RPMI7951 (cell line): ENCODE measurements at regions not wholly inside any gene's neighbourhood (a gene's known extent, or its start where the extent isn't known, plus 50 kb on each side); places are given as distances from the start of the nearest gene placed in this dataset.
"Not testable (repeated sequence)": the region's sequence is repeated elsewhere in the genome, so short reads cannot be mapped to it uniquely, and the experiment has no call there.

Experiments used
- DNase-seq: peaks from one replicate; pipeline ENCODE4 v3.0.0-alpha.2; 2012; ENCODE audit warnings: low read depth

DNA sequence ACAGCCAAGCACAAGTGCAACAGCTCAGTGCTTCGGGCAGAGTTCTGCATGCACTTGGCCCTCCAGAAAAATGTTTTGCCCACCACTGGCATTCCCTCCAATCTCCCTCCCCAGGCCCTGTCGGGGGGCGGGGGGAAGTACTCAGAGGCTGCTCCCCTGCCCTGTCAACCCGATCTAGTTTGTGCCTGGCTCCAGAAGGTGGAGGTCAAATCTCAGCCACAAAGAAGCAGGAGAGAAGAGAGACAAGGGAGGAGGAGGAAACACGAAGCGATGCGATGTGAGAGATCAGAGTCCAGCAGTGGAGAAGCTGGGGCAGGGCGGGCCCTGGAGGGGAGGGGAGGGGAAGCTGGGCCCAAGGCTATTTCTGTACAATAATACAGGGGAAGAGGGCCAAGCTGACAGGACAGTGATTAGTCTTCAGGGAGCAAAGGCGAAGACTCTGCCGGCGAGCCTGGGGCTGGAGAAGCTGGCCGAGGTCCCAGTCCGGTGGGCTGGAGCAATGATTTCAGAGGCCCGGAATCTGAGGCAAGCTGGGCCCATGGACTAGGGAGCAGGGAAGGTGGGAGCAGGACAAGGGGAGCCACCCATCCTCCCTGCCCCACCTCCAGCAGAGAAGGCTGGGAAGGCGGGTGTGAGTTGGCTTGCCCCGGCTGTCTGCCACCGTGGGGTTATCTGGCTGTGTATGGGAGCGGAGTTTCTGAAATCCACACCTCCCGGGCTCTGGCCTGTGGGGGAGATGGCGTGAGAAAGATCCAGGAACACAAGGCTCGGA, 167.1 kb downstream of the EFNB1 start:
- peak; percentile 73 for DNase-seq

- DNase-seq, result no peak
These were observed 166.6 kb downstream of the EFNB1 start for GRCh38 chrX:68995386-68995779.

GRCh38 chrX:68994891-68995255, 166.1 kb downstream of the EFNB1 start:
- DNase-seq, result no peak

DNA sequence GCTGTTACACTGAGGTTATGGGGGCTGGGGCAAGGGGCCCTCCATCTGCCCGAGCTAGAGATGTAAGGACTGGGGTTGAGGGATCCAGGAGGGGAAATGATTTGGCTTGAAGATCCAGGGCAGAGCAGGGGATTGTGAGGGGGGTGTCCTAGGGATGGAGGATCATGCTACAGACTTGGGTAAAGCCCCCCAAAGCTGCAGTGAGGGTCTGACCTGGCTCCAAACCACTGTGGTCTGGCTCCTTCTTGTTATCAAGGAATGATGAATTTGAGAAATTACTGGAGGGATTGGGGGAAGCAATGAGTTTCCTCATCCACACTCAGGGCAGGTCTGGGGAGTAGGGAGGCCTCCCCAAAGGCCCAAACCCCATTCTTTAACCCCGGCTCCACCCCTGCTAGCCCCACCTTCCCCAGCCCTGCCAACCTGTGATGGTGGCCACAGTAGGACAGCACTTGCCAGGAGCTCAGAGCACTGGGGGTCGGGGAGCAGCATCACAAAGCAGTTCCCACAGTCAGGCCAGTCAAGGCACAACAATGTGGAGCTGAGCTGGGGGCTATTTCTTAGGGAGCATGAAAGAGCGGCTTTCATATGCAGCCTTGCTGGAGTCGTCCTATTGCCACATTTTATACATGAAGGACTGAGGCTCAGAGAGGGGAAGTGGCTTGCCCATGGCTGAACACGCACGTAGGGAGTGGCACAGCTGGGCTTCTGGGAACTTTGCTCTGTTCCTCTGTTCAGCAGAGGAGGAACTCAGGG, 165.5 kb downstream of the EFNB1 start:
- DNase-seq, result no peak

GRCh38 chrX:68992821-68993397, 164.1 kb downstream of the EFNB1 start:
- DNase-seq, result no peak

- DNase-seq, result no peak
These were observed 163.0 kb downstream of the EFNB1 start for GRCh38 chrX:68991691-68992345.

DNA sequence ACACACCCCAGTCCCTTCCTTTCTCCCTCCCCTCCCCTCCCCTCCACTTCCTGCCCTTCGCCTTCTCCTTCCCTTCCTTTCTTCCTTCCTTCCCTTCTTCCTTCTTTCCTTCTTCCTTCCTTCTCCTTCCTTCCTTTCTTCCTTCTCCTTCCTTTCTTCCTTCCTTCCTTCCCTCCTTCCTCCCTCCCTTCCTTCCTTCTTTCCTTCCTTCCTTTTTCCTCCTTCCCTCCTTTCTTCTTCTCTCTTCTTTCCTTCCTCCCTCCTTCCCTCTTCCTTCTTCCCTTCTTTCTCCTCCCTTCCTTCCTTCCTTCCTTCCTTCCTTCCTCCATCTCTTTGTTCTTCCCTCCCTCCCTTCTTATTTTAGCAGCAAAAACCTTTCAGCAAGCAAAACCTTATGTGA, 162.1 kb downstream of the EFNB1 start:
- no peak for DNase-seq

GRCh38 chrX:68989865-68990606, 161.2 kb downstream of the EFNB1 start:
- DNase-seq, result peak; percentile 94

DNA sequence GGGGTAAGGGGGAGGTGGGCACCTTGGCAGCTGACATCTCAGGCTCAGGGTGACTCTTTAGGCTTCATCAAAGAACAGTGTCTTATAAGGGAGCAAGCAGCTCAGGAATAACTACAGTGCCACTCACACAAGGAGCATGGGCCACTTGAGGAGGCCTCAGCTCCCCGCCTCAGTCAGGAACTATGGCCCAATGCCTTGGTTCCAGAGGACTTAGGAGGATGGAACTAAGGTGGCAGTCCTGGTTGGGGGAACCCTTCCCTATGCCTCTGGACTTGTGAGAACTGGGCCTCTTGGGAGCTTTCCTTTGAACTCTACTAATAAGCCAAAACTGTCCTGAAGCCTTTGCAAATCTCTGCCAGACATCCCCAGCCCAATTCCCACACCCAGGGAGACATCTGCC, 160.6 kb downstream of the EFNB1 start:
- no peak for DNase-seq

GRCh38 chrX:68988865-68989264, 160.0 kb downstream of the EFNB1 start:
- DNase-seq, result no peak

DNA sequence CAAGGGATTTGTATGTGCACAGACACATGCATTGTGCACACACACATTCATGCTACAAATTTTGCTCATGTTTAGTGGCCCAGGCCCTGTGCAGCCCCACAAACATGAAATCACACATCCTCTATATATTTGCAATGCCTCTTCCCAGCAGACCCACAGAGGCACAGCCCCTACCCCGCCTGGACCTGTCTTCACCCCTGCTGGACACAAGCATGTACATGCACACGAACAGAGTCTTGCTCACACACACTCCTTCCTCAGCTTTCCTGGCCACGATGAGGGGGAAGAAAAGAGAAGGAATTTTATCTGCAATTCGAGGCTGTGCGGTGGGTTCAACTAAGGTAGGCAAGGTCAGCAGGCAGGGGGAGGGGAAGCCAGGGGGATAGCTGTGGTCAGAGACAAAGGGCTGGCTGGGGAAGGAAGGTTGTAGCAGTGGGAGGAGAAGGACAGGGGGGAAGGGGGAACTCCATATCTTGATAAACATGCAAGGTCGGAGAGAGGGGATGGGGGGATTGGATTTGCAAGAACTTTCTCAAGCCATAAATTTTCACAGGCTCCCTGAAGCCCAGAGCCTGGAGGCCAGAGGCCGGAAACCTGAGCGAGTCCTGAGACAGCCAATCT, 156.4 kb downstream of the EFNB1 start:
- DNase-seq, result no peak

DNA sequence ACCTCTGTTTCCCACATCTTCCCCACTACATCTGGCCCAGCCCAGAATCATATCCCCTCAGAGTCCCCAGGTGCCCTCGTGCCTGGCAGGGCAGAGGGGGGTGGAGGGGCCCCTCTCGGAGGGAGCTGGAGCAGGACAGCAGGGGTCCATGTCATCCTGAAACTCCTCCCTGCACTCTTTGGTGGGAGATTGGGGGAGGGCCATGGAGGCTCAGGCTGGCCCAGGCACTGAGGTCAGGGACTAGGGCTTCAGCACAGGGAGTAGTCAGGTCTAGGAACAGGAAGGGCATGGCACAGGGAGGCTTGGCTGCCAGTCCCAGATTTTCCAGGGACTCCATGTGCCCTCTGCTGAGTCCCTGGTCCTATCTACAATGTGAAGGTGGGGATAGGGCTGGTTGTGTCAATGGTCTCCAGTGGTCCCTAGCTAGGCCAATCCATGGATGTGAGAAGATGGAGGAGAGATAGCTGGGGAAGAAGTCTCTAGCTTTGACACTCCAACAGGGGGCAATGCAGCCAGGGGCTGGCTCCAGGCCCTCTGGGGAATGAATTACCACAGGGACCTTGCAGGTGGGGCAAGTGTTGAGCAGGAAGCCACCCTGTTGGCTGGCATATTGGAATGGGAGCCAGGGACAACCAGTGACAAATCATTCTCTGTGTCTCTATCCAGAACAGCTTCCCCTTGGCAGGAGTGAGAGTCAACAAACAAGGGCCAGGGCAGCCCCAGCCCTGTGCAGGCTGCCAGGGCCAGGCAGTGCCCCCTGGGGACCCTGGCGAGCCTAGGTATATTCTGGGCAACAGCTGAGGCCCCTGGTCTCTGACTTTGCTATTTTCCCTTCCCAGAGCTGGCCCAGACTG, 154.4 kb downstream of the EFNB1 start:
- DNase-seq, result no peak

DNA sequence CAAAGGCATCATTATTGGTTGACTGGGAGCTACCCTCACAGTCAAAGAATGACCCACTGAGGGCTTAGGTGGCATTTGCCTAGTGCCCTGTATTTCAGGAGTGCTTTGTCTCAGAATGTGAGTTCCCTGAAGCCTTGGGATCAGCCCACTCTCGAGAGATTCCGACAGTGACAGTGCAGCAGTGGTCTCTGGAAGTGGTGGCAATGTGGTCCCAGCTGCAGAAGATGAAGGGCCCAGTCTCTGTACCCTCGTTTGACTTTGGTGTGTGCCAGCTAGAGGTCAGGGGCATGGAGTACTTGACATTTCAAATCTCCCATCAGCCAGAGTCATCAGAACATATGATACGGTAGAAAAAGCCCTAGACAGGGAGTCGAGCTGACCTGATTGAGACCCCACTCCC, 153.7 kb downstream of the EFNB1 start:
- DNase-seq, result no peak

GRCh38 chrX:68980906-68981616, 152.2 kb downstream of the EFNB1 start:
- no peak for DNase-seq

- no peak for DNase-seq
These were observed 149.8 kb downstream of the EFNB1 start for GRCh38 chrX:68978655-68979054.

DNA sequence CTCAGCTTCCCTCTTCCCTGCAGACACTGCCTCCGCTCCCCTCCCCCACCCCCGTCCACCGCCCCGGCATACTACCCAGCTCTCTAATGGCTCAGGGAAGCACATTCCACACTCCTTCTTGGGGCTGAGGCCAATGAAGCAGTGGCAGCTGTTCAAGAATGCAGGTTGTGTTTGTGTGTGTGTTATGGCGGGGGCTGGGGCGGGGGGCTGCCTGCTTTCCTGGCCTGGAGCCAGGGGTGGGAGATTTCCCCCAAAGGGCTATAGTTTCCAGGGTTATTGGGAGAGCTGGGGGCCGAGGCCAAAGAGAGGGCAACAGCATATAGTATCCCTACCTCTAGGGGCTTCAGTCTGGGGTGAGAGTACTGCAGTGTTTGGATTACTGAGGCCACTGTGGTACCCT, 149.4 kb downstream of the EFNB1 start:
- no peak for DNase-seq

DNA sequence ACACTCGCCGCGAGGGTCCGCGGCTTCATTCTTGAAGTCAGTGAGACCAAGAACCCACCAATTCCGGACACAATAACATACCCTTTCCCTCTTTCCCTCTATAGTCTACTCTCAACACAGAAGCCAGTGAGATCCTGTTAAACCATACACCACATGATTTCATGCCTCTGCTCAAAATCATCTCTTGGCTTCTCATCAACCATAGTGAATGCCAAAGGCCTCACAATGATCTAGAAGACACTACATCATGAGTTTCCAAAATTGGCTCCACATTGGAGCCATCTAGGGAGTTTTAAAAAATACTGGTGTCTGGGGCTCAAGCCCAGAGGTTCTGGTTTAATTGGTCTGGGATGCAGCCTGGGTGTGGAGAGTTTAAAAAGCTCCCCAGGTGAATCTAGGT, 124.5 kb downstream of the EFNB1 start:
- no peak for DNase-seq

DNA sequence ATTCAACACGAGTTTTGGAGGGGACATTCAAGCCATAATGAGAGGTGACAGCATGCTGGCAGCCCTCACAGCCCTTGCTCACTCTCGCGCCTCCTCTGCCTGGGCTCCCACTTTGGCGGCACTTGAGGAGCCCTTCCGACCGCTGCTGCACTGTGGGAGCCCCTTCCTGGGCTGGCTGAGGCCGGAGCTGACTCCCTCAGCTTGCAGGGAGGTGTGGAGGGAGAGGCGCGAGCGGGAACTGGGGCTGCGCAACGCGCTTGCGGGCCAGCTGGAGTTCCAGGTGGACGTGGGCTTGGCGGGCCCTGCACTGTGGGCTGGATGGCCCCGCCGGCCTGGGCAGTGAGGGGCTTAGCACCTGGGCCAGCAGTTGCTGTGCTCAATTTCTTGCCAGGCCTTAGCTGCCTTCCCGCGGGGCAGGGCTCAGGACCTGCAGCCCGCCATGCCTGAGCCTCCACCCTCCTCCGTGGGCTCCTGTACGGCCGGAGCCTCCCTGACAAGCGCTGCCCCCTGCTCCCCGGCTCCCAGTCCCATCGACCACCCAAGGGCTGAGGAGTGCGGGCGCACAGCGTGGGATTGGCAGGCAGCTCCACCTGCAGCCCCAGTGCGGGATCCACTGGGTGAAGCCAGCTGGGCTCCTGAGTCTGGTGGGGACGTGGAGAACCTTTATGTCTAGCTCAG, 123.3 kb downstream of the EFNB1 start:
- not testable (repeated sequence) for DNase-seq

DNA sequence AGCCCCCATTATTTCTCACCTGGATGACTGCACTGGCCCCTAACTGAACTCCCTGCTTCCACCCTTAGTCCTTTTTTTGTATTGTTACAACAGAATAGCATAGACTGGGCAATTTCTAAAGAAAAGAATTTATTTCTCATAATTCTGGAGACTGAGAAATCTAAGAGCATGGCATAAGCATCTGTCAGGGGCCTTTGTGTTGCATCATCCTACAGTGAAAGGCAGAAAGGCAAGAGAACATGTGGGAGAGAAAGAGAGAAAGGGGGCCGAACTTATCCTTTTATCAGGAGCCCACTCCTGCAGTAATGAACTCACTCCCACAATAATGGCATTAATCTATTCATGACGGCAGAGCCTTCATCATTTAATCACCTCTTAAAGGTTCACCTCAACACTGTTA, 122.1 kb downstream of the EFNB1 start:
- DNase-seq, result no peak
